ENCODE measurements at regions not wholly inside any gene's neighbourhood (a gene's known extent, or its start where the extent isn't known, plus 50 kb on each side); places are given as distances from the start of the nearest gene placed in this dataset.

DNA sequence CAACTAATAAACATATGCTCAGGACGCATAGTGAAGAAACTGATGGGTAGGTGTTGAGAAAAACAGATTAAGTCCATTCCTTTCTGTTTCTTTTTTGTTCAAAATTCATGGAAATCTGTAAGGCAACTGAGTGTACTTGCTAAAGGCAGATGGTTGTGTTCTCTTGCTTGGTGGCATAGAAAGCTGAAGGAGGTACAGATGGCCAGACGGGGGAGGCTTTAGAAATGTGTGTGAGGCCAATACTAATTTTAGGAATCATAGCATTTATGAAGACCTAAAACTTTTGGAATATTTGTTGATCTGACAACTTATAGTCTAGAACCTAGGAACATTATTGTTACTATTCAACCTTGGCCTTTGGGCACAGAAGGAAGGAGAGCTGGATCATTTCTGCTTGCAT is 56.8 kb upstream of the EMCN start:
- FAIRE-seq, result no peak
- no peak for DNase-seq (ENCODE audit: insufficient read length, low spot score)

DNA sequence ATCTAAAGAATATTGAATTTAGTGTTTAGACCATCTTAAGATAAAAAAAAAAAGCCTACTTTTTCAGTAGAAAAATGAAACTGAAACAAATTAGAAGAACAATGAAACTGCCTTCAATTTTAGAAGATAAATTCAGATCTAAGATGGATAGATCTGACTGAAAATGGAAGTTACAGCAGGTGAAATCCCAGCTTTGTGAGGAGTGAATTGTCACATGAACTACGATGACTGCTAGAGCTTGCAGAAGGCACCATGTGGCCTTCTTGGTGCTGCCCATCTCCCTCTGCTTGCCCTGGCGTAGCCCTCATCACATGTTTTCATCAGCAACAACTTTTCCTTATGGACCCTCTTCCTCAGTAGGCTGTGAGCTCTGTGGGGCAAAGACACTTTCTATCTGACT is 51.4 kb upstream of the EMCN start:
- DNase-seq (ENCODE audit: insufficient read length, low spot score) (no peak), FAIRE-seq (no peak)

Measured in HTR-8/SVneo (cell line).